ENCODE measurements at regions not wholly inside any gene's neighbourhood (a gene's known extent, or its start where the extent isn't known, plus 50 kb on each side); places are given as distances from the start of the nearest gene placed in this dataset.

DNA sequence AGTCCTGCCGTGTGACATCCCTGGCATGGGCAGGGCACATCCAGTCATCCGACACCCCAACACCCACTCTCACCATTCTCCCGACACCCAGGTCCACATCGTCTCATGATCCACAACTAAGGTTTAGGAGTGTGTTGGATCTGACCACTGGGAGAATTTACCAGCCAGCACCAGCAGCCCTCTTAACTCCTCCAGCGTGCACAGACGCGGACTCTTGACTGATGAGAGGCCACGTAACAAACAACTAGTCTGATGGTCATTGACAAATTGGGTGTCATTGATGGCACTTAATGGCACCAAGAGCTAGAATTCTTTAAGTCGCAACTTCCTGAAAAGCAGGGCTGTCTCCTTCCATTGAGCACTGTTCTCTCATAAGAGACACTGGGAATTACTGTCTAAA, 203.0 kb upstream of the SFSWAP start:
- TF ChIP-seq GATA2 (IDR thresholded peaks at IDR 0.05; ENCODE audit: low read depth, low read length) = no peak
- no peak for TF ChIP-seq GATA3 (IDR thresholded peaks at IDR 0.05; ENCODE audit: low read depth, low read length)
